Stomach (tissue), 4 donors: ENCODE measurements at regions not wholly inside any gene's neighbourhood (a gene's known extent, or its start where the extent isn't known, plus 50 kb on each side); places are given as distances from the start of the nearest gene placed in this dataset.

Experiments
- CTCF ChIP-seq, 7 experiments: fragments of 450-650 bp in 4 of 7; fragments of 200-600 bp in 3 of 7; sonication (generic) in 3 of 7; IDR thresholded peaks; one replicate each; pipeline ENCODE4 v1.5.1; 2016 to 2019; ENCODE audit warnings: antibody characterized with exemption in 7 of 7, control low read depth in 2 of 7, mild to moderate bottlenecking in 1 of 7
- POLR2A ChIP-seq, 4 donors: fragments of 450-650 bp; IDR thresholded peaks; one replicate each; pipeline ENCODE4 v1.6.1; 2016; ENCODE audit warnings: antibody characterized with exemption in 4 of 4, control low read depth in 2 of 4, mild to moderate bottlenecking in 1 of 4, moderate library complexity in 1 of 4
- POLR2AphosphoS5 ChIP-seq, 3 donors: sonication (generic); formaldehyde crosslinking; IDR thresholded peaks; one replicate each; pipeline ENCODE4 v1.6.1; 2016; ENCODE audit warnings: antibody characterized with exemption in 3 of 3

DNA sequence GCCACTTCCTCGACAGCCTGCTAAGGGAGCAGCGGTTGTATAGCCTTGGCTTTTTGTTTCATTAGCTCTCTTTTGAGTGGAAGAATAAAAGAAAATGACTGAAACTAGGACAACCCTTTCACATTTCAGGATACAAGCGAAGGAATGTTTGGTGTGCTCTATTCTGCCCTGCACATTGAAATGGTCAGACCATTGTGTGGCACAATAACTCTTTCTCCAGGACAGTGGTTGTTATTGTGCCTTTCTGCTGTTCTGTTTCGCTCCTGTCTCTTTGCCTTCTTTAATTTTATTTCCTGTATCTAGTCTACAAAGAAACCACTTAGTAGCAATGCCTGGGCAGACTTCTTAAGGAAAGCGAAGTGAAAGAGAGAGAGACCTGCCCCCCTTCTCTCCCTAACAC is 473.7 kb downstream of the GBA3 start:
- no peak for TF ChIP-seq CTCF (IDR thresholded peaks at IDR 0.05)
- no peak for TF ChIP-seq POLR2AphosphoS5 (IDR thresholded peaks at IDR 0.05)
- no peak for TF ChIP-seq POLR2A (IDR thresholded peaks at IDR 0.05)
